Prostate gland (tissue), 2 donors: ENCODE measurements at regions not wholly inside any gene's neighbourhood (a gene's known extent, or its start where the extent isn't known, plus 50 kb on each side); places are given as distances from the start of the nearest gene placed in this dataset.

ENCODE experiments used
- POLR2A ChIP-seq: fragments of 450-650 bp; IDR thresholded peaks from one replicate; pipeline ENCODE4 v1.6.1; 2016; ENCODE audit warnings: antibody characterized with exemption, mild to moderate bottlenecking
- TF ChIP-seq, protein P1 (sequence below), 4 experiments: fragments of 200-600 bp in 2 of 4; fragments of 450-650 bp in 2 of 4; sonication (generic) in 2 of 4; IDR thresholded peaks; 1 replicate in 3 of 4; 2 replicates in 1 of 4; pipeline ENCODE4 v1.5.1; 2016 to 2019; ENCODE audit warnings: antibody characterized with exemption in 4 of 4, mild to moderate bottlenecking in 2 of 4, moderate library complexity in 2 of 4

GRCh38 chr19:29111576-29111975, 101.4 kb downstream of the UQCRFS1 start:
- no peak for TF ChIP-seq POLR2A
- TF ChIP-seq, protein P1, sequence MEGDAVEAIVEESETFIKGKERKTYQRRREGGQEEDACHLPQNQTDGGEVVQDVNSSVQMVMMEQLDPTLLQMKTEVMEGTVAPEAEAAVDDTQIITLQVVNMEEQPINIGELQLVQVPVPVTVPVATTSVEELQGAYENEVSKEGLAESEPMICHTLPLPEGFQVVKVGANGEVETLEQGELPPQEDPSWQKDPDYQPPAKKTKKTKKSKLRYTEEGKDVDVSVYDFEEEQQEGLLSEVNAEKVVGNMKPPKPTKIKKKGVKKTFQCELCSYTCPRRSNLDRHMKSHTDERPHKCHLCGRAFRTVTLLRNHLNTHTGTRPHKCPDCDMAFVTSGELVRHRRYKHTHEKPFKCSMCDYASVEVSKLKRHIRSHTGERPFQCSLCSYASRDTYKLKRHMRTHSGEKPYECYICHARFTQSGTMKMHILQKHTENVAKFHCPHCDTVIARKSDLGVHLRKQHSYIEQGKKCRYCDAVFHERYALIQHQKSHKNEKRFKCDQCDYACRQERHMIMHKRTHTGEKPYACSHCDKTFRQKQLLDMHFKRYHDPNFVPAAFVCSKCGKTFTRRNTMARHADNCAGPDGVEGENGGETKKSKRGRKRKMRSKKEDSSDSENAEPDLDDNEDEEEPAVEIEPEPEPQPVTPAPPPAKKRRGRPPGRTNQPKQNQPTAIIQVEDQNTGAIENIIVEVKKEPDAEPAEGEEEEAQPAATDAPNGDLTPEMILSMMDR (IDR thresholded peaks at IDR 0.05): no peak
